Endothelial cell of umbilical vein (primary cell): ENCODE measurements at regions not wholly inside any gene's neighbourhood (a gene's known extent, or its start where the extent isn't known, plus 50 kb on each side); places are given as distances from the start of the nearest gene placed in this dataset.

Source experiments
- BruUV-seq: library from RNA; stranded (reverse); fragments of 400-500 nt; replicated peaks from 2 replicates; lab custom pipeline; 2021; lab: Mats Ljungman, UMichigan
- CTCF ChIA-PET: fragments of 300-600, 350-600 bp; sonication (Branson Sonifier 250); formaldehyde crosslinking; loops from one replicate; lab custom pipeline; 2021; ENCODE audit warnings: antibody characterized with exemption, inconsistent platforms; lab: Charles Lee
- POLR2A ChIA-PET: fragments of 300-600, 350-600 bp; sonication (Branson Sonifier 250); formaldehyde crosslinking; loops from one replicate; lab custom pipeline; 2021; ENCODE audit warnings: antibody characterized with exemption, inconsistent platforms; lab: Charles Lee
- DNase-seq: peaks from one replicate; pipeline ENCODE4 v3.0.0-alpha.2; 2011; ENCODE audit warnings: low read depth, low spot score
- FAIRE-seq: peaks from 2 replicates; lab custom pipeline; 2011; peaks lifted over from hg19 to GRCh38; lab: Jason Lieb, UNC
- H2AFZ ChIP-seq: 2 replicates; pipeline ENCODE4 v1.6.0; 2012; ENCODE audit warnings: low read depth, low read length, control low read depth, inconsistent platforms
- H3K27ac ChIP-seq: 2 replicates; pipeline ENCODE4 v1.5.1; 2011; ENCODE audit warnings: low read depth, mild to moderate bottlenecking, control low read depth, low read length, moderate library complexity; ENCODE audit not compliant: insufficient read depth
- H3K27me3 ChIP-seq, 2 experiments: 2 replicates each; pipeline versions ENCODE4 v1.6.0 to v1.6.1; 2011; ENCODE audit warnings: low read length in 2 of 2, mixed read lengths in 1 of 2; ENCODE audit not compliant: control insufficient read depth in 2 of 2, insufficient read depth in 2 of 2
- H3K36me3 ChIP-seq, 2 experiments: 2 replicates in 1 of 2; 3 replicates in 1 of 2; pipeline ENCODE4 v1.5.1; 2011; ENCODE audit warnings: low read length in 2 of 2, mild to moderate bottlenecking in 1 of 2, moderate library complexity in 1 of 2; ENCODE audit not compliant: control insufficient read depth in 2 of 2, insufficient read depth in 2 of 2; ENCODE audit errors: extremely low read depth in 1 of 2
- H3K4me1 ChIP-seq: 3 replicates; pipeline ENCODE4 v1.5.1; 2011; ENCODE audit warnings: mild to moderate bottlenecking, low read length; ENCODE audit not compliant: control insufficient read depth, insufficient read depth; ENCODE audit errors: extremely low read depth
- H3K4me2 ChIP-seq: 2 replicates; pipeline ENCODE4 v1.6.1; 2011; ENCODE audit warnings: low read length, control low read depth, mixed read lengths; ENCODE audit not compliant: insufficient read depth
- H3K4me3 ChIP-seq, 3 experiments: fragments of 200-600 bp in 1 of 3; sonication (generic), shearing (Covaris generic) in 1 of 3; replicated peaks in 1 of 3; 2 replicates each; pipeline ENCODE4 v1.5.1; 2011 to 2016; ENCODE audit warnings: control low read depth in 3 of 3, low read length in 3 of 3, mild to moderate bottlenecking in 2 of 3, inconsistent platforms in 1 of 3, low read depth in 1 of 3, moderate library complexity in 1 of 3; ENCODE audit not compliant: insufficient read depth in 1 of 3
- H3K79me2 ChIP-seq: 2 replicates; pipeline ENCODE4 v1.6.0; 2012; ENCODE audit warnings: low read length, inconsistent platforms; ENCODE audit not compliant: control insufficient read depth, insufficient read depth
- H3K9ac ChIP-seq: replicated peaks from 2 replicates; pipeline ENCODE3; 2011; ENCODE audit warnings: low read length, control low read depth; ENCODE audit not compliant: insufficient read depth; ENCODE audit errors: extremely low read depth
- H3K9me1 ChIP-seq: replicated peaks from 3 replicates; pipeline ENCODE4 v1.6.0; 2011; ENCODE audit warnings: mild to moderate bottlenecking, low read length; ENCODE audit not compliant: control insufficient read depth, insufficient read depth; ENCODE audit errors: extremely low read depth
- H3K9me3 ChIP-seq: replicated peaks from 2 replicates; pipeline ENCODE4 v1.5.1; 2012; ENCODE audit warnings: low read length, inconsistent platforms; ENCODE audit not compliant: control insufficient read depth, insufficient read depth
- H4K20me1 ChIP-seq: replicated peaks from 2 replicates; pipeline ENCODE3; 2011; ENCODE audit warnings: mild to moderate bottlenecking, low read length; ENCODE audit not compliant: control insufficient read depth, insufficient read depth; ENCODE audit errors: extremely low read depth
- EZH2 ChIP-seq: IDR thresholded peaks from 2 replicates; pipeline ENCODE4 v1.6.1; 2012; ENCODE audit warnings: borderline replicate concordance, low read depth, mild to moderate bottlenecking, moderate library complexity, low read length, inconsistent platforms; ENCODE audit not compliant: severe bottlenecking
- FOS ChIP-seq: IDR thresholded peaks from 2 replicates; pipeline ENCODE4 v1.6.1; 2011; ENCODE audit warnings: mild to moderate bottlenecking, low read length, moderate library complexity, borderline replicate concordance; ENCODE audit not compliant: insufficient read depth
- GATA2 ChIP-seq: IDR thresholded peaks from 2 replicates; pipeline ENCODE4 v1.7.0; 2011; ENCODE audit warnings: low read depth, mild to moderate bottlenecking, moderate library complexity, mixed read lengths, low read length; ENCODE audit not compliant: insufficient read length, insufficient read depth
- JUN ChIP-seq: IDR thresholded peaks from 2 replicates; pipeline ENCODE4 v1.6.1; 2011; ENCODE audit warnings: borderline replicate concordance, low read depth; ENCODE audit not compliant: insufficient read length, insufficient read depth
- MYC ChIP-seq: IDR thresholded peaks from one replicate; pipeline ENCODE4 v1.6.1; 2011; ENCODE audit warnings: mild to moderate bottlenecking, low read depth, low read length
- POLR2A ChIP-seq: IDR thresholded peaks from 2 replicates; pipeline ENCODE4 v1.6.1; 2012; ENCODE audit warnings: low read depth, mild to moderate bottlenecking, control low read depth, low read length
- POLR2AphosphoS5 ChIP-seq: IDR thresholded peaks from 2 replicates; pipeline ENCODE4 v1.6.1; 2012; ENCODE audit warnings: low read depth, mild to moderate bottlenecking, control low read depth, low read length, moderate library complexity; ENCODE audit not compliant: insufficient read depth
- dilution Hi-C: fragments of 300-500 bp; cut with MboI; formaldehyde crosslinking; loops from one replicate; pipeline ENCODE4 v1.15.0; 2019; ENCODE audit warnings: low sequenced_read_pairs; ENCODE audit not compliant: extremely low pct_ligation_motif_present
- intact Hi-C: fragments of 100-400 bp; cut with micrococcal nuclease; formaldehyde crosslinking; loops from one replicate; pipeline ENCODE4 v1.10.0; 2022
- TF ChIP-seq, protein P1 (sequence below), 2 donors: IDR thresholded peaks; 1 replicate in 1 of 2; 2 replicates in 1 of 2; pipeline ENCODE4 v1.5.1; 2011; ENCODE audit warnings: low read length in 2 of 2, mild to moderate bottlenecking in 2 of 2, moderate library complexity in 2 of 2, control low read depth in 1 of 2, inconsistent platforms in 1 of 2, low read depth in 1 of 2; ENCODE audit not compliant: insufficient read depth in 1 of 2; ENCODE audit errors: extremely low read depth in 1 of 2
- TF ChIP-seq, protein P2 (sequence below): IDR thresholded peaks from 2 replicates; pipeline ENCODE4 v1.6.1; 2011; ENCODE audit not compliant: insufficient read depth, insufficient read length

DNA sequence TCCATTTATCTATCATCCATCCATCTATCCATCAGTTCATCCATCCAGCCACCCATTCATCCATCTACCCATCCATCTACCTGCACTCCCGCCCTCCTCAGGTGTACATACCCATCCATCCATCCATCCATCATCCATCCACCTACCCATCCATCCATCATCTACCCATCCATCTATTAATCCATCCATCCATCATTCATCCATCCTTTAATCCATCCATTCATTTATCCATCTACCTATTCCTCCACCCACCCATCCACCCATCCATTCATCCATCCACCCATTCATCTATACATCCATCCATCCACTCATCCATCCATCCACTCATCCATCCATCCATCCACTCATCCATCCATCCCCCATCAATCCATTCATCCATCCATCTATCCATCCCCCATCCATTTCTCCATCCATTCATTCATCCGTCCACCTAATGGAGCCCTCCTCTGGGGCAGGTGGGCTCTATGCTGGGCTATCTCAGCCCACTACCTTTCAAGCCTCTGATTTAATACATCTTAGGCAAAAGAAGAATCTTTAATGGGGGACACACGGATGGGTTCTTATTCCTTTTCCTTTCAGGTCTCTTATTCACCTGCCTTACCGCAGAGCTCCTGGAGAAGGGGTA, 178.9 kb downstream of the URI1 start:
- Histone ChIP-seq H3K4me3 (no peak overlapping the region), H3K9me3 (no peaks in the 10 kb centered on the region), H3K27me3 (no peaks in the 10 kb centered on the region), H3K4me2 (no peak overlapping the region), H3K79me2 (no peaks in the 10 kb centered on the region), H3K27ac (no peak overlapping the region), H3K4me1 (no peaks in the 10 kb centered on the region), H4K20me1 (no peaks in the 10 kb centered on the region), H2AFZ (no peak overlapping the region), H3K9ac (no peak overlapping the region), H3K36me3 (no peaks in the 10 kb centered on the region), H3K9me1 (no peaks in the 10 kb centered on the region)
- FAIRE-seq = no peak
- no peak for TF ChIP-seq MYC
- no peak for TF ChIP-seq FOS
- no peak for TF ChIP-seq GATA2
- no peak for TF ChIP-seq POLR2A
- TF ChIP-seq POLR2AphosphoS5 = no peak
- no peak for TF ChIP-seq JUN
- TF ChIP-seq EZH2 = no peak
- TF ChIP-seq, protein P1, sequence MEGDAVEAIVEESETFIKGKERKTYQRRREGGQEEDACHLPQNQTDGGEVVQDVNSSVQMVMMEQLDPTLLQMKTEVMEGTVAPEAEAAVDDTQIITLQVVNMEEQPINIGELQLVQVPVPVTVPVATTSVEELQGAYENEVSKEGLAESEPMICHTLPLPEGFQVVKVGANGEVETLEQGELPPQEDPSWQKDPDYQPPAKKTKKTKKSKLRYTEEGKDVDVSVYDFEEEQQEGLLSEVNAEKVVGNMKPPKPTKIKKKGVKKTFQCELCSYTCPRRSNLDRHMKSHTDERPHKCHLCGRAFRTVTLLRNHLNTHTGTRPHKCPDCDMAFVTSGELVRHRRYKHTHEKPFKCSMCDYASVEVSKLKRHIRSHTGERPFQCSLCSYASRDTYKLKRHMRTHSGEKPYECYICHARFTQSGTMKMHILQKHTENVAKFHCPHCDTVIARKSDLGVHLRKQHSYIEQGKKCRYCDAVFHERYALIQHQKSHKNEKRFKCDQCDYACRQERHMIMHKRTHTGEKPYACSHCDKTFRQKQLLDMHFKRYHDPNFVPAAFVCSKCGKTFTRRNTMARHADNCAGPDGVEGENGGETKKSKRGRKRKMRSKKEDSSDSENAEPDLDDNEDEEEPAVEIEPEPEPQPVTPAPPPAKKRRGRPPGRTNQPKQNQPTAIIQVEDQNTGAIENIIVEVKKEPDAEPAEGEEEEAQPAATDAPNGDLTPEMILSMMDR (IDR thresholded peaks at IDR 0.05; ENCODE audit: extremely low read depth in 1 of 2, insufficient read depth in 1 of 2, low read depth in 1 of 2, low read length in 2 of 2) = no peak
- TF ChIP-seq, protein P2, sequence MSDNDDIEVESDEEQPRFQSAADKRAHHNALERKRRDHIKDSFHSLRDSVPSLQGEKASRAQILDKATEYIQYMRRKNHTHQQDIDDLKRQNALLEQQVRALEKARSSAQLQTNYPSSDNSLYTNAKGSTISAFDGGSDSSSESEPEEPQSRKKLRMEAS = no peak
- dilution Hi-C loops (no loop called here), intact Hi-C loops (no loop called here)
- POLR2A ChIA-PET = no interaction called here
- CTCF ChIA-PET = no interaction called here
- DNase-seq = no peak
- no TSS peak for BruUV-seq
